Activated T-cell treated with anti-CD3 and anti-CD28 coated beads, Interleukin-2, amount 50 U/mL, for 72 hours (primary cell): ENCODE measurements at regions not wholly inside any gene's neighbourhood (a gene's known extent, or its start where the extent isn't known, plus 50 kb on each side); places are given as distances from the start of the nearest gene placed in this dataset.

ENCODE experiments used
- ATAC-seq, 2 donors: fragments of 150-1000 bp; cut with Tn5 transposase; replicated peaks in 1 of 2; 2 replicates each; pipeline ENCODE4 v1.10.0; 2021; ENCODE audit warnings: moderate library complexity in 2 of 2, mild to moderate bottlenecking in 1 of 2
- DNase-seq, 2 donors: peaks; one replicate each; pipeline ENCODE4 v3.0.0; 2021 to 2022; ENCODE audit warnings: mixed read lengths in 1 of 2
- H3K27ac Mint-ChIP-seq: one replicate; pipeline ENCODE4 v1.8.0; 2022; ENCODE audit warnings: mild to moderate bottlenecking, moderate library complexity, mixed read lengths
- H3K27me3 Mint-ChIP-seq: one replicate; pipeline ENCODE4 v1.8.0; 2022; ENCODE audit warnings: low read depth, mixed read lengths
- H3K36me3 Mint-ChIP-seq, 2 donors: one replicate each; pipeline ENCODE4 v1.8.0; 2022; ENCODE audit warnings: mixed read lengths in 2 of 2, mild to moderate bottlenecking in 1 of 2; ENCODE audit not compliant: insufficient read depth in 2 of 2
- H3K4me1 Mint-ChIP-seq: one replicate; pipeline ENCODE4 v1.8.0; 2022; ENCODE audit warnings: low read depth, mixed read lengths
- H3K4me3 Mint-ChIP-seq, 2 donors: one replicate each; pipeline ENCODE4 v1.8.0; 2022; ENCODE audit warnings: mild to moderate bottlenecking in 2 of 2, mixed read lengths in 2 of 2, moderate library complexity in 2 of 2
- H3K9me3 Mint-ChIP-seq, 2 donors: one replicate each; pipeline ENCODE4 v1.8.0; 2022; ENCODE audit warnings: mixed read lengths in 2 of 2

DNA sequence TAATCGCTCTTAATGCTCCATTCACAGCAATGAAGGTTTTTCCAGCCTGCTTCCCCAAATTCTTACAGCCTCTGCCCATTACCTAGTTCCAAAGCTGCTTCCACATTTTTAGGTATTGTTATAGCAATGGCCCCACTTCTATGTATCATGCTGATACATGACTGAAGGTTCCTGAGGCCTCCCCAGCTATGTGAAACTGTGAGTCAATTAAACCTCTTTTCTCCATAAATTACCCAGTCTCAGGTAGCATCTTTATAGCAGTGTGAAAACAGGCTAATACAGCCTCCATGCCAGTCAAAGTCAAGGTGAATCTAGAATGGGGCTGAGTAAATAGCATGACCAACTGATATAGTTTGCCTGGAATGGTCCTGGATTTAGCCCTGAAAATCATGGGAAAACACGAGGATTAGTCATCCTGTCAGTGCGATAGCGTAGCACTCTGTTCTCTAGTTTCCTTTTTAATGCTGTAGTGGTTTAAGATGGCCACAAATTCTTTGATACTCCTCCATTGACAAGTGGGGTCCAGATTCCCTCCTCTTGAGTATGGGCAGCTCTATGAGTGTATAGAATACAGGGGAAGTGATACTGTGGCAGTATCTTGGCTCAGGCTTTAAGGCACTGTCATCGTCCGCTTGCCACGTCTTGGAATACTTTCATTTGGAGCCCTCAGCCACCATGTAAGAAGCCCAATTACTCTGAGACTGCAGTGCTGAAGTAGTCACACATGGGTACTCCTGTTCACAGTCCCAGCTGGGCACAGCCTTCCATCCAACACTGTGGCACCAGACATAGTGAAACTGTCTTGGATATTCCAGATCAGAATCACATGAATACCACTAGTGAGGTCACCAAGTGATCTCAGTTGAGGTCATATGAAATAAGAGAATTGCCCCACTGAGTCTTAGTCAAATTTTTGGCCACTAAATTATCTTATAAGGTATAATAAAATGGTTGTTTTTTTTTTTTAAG, 94.0 kb upstream of the PLCL2 start:
- DNase-seq, result peak; percentile 14 to 23
- H3K27me3 Mint-ChIP-seq, result peaks cover 9% of the 10 kb centered on the region
- no peak overlapping the region for H3K27ac Mint-ChIP-seq

DNA sequence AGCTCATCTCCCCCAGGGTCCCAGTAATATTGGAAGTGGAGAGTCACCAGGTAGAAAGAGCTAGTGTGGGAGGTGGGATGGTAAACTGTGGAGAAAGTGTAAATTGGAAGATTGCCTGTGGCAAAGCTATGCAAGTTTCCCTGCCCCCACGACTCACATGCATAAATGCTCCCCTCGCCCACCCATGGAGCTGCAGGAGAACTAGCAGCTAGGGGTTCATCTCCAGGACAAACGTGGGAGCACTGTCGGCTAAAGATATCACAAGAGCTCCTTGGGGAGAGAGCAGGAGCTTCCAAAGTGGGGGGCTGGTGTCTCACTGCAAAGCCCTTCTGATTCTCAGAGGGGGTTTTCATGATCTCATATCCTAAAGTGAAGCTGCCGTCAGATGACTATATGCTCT, 91.4 kb upstream of the PLCL2 start:
- Mint-ChIP-seq H3K36me3 (peaks cover 2 to 4% of the 10 kb centered on the region in 2 donors), H3K27ac (no peak overlapping the region), H3K27me3 (peaks cover 9% of the 10 kb centered on the region), H3K4me3 (no peak overlapping the region), H3K4me1 (peaks cover 47% of the 10 kb centered on the region), H3K9me3 (peaks cover 0 to 6% of the 10 kb centered on the region in 2 donors)
- DNase-seq, result no peak
- ATAC-seq, result no peak

More for the DNA sequence above, 94.0 kb upstream of the PLCL2 start:
- H3K4me3 Mint-ChIP-seq, result peak overlapping the region; percentile 36
- ATAC-seq, result peak; percentile 88 to 91
- H3K4me1 Mint-ChIP-seq, result peaks cover 32% of the 10 kb centered on the region
- H3K36me3 Mint-ChIP-seq, result peaks cover 2 to 4% of the 10 kb centered on the region in 2 donors
- H3K9me3 Mint-ChIP-seq, result peaks cover 0 to 6% of the 10 kb centered on the region in 2 donors

DNA sequence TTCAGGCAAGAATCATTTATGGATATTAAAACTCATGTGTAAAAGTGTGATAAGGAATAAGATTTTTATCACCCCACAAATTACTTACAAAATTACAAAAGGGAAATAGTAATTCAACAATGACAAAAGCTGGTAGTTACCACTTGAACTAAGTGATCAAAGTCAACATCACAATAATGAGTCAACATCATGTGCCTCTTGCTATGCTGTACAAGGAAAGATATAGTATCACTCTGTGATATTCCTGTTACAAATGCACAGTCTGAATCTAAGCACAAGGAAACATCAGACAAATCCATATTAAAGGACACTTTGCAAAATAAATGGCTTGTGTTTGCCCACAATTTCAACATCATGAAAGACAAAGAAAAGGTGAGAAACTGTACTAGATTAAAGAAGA, 90.5 kb upstream of the PLCL2 start:
- no peak for DNase-seq
- Mint-ChIP-seq H3K27me3 (peaks cover 9% of the 10 kb centered on the region), H3K4me1 (peaks cover 47% of the 10 kb centered on the region), H3K4me3 (no peak overlapping the region), H3K36me3 (peaks cover 2 to 5% of the 10 kb centered on the region in 2 donors), H3K9me3 (peaks cover 0 to 9% of the 10 kb centered on the region in 2 donors), H3K27ac (no peak overlapping the region)
- ATAC-seq, result no peak

DNA sequence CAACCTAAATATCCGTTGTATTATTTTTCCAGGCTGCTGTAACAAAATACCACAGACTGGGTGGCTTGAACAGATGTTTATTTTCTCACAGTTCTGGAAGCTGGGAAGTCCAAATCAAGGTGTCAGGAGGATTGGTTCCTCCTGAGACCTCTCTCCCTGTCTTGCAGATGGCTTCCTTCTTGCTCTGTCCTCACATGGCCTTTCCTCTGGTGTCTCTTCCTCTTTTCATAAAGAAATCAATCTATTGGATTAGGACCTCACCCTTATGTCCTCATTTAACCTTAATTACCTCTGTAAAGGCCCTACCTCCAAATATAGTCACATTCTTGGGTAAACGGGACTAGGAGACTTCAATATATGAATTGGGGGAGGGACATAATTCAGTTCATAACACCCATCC, 89.2 kb upstream of the PLCL2 start:
- peaks cover 9% of the 10 kb centered on the region for H3K27me3 Mint-ChIP-seq
- DNase-seq, result no peak

DNA sequence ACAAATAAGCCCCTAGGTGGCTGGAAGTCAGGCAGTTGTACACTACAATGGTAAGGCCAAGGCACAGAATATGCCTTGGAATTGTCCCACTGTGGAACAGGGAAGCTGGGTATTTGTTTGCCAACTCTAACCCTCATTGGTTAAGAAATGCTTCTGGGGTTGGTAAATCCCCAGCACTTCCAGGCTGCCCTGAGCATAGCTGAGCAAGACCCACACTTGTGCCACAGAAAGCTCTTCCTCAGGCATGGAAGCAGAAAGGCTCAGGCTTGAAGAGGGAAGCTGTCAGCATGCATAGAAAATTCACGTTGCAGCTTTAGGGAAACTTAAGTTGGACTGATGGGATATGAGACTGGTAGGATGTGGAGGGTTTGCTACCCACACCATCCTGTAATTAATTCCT, 86.9 kb upstream of the PLCL2 start:
- DNase-seq (no peak), ATAC-seq (no peak)
- Mint-ChIP-seq H3K27me3 (peaks cover 4% of the 10 kb centered on the region), H3K36me3 (peaks cover 2 to 3% of the 10 kb centered on the region in 2 donors), H3K4me3 (no peak overlapping the region), H3K9me3 (peaks cover 0 to 8% of the 10 kb centered on the region in 2 donors), H3K4me1 (peaks cover 42% of the 10 kb centered on the region), H3K27ac (no peak overlapping the region)

More for the DNA sequence above, 89.2 kb upstream of the PLCL2 start:
- Mint-ChIP-seq H3K27ac (no peak overlapping the region), H3K4me1 (peaks cover 45% of the 10 kb centered on the region), H3K36me3 (peaks cover 2 to 3% of the 10 kb centered on the region in 2 donors), H3K4me3 (no peak overlapping the region), H3K9me3 (peaks cover 0 to 11% of the 10 kb centered on the region in 2 donors)
- no peak for ATAC-seq

DNA sequence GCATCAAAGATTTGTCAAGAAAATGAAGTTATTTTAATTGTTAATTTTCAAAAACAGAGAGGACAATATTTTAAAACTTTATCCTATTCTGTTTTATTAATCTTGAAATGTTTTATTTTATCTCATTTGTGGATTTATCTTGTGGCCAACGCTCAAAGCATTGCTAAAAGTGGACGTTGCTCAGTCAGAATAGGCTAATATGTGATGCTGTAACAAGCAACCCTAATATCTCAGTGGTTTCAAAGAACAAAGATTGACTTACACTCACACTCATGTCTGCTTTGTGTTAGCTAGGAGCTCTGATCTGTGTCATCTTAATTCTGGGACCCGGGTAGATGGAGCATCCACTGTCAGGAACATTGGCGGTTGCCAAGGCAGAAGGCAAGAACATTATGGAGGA, 86.0 kb upstream of the PLCL2 start:
- ATAC-seq (no peak), DNase-seq (no peak)
- Mint-ChIP-seq H3K36me3 (peaks cover 2 to 3% of the 10 kb centered on the region in 2 donors), H3K27me3 (no peaks in the 10 kb centered on the region), H3K4me1 (peaks cover 38% of the 10 kb centered on the region), H3K27ac (no peak overlapping the region), H3K9me3 (peaks cover 0 to 5% of the 10 kb centered on the region in 2 donors), H3K4me3 (no peak overlapping the region)

DNA sequence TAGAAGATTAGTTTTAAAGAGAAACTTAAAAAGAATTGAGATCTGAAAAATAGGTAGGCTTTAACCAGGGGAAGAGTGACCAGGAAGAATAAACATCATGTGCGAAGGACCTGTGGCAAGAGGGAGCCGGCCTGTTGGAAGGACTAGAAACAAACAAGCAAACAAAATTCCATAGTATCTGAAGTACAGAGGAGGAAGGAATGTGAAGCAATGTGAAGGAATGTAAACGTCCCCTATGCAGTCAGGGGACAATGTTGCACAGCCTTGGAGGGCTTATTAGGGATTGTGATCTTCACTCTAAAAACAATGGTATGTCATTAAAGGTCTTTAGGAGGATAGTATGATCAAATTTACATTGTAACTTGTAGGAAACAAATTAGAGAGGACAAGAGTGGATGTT, 84.4 kb upstream of the PLCL2 start:
- Mint-ChIP-seq H3K9me3 (peaks cover 0 to 5% of the 10 kb centered on the region in 2 donors), H3K27me3 (peaks cover 5% of the 10 kb centered on the region), H3K27ac (peak overlapping the region; percentile 58), H3K36me3 (peaks cover 0 to 3% of the 10 kb centered on the region in 2 donors), H3K4me3 (peak overlapping the region; percentile 11 to 15), H3K4me1 (peaks cover 38% of the 10 kb centered on the region)
- ATAC-seq (no peak), DNase-seq (no peak)

DNA sequence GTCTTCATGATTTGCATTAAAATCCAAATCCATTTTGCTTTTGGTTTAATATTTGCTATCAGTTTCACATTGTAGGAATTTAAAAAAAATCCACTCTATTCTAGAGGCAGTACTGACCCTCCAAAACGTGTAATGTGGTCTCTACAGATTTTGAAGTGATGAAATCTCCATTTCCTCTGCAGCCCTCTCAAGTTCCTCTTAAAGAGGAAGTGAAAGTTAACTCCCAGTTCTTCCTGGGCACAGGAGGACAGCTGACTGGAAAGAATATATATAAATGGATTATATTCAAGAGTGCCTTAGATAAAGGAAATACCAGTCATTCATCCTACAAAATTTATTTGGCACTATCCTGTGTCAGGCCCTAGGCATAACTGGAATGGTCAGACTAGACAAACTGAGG, 83.5 kb upstream of the PLCL2 start:
- Mint-ChIP-seq H3K36me3 (peaks cover 0 to 3% of the 10 kb centered on the region in 2 donors), H3K27ac (no peak overlapping the region), H3K4me3 (no peak overlapping the region), H3K27me3 (peaks cover 5% of the 10 kb centered on the region), H3K9me3 (peaks cover 0 to 5% of the 10 kb centered on the region in 2 donors), H3K4me1 (peaks cover 38% of the 10 kb centered on the region)
- ATAC-seq, result no peak
- no peak for DNase-seq

DNA sequence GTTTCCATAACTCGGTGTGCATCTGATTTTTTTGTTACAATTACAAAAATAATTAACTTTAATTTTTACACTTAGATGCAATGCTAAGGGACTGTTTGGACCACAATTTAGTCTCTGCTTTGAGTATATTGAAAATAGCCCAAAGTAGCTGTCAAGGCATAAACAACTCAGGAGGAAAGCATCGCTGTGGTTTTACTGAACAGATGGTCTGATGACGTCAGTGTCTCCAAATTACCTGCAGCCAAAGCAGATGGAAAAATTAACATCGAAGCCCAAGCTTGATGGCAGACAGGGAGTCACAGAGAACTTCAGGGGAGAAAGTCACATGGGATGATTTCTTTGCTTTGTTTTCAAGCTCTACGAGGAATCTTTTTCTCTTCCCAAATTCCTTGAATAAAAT, 83.1 kb upstream of the PLCL2 start:
- Mint-ChIP-seq H3K9me3 (peaks cover 0 to 5% of the 10 kb centered on the region in 2 donors), H3K27ac (no peak overlapping the region), H3K4me1 (peaks cover 34% of the 10 kb centered on the region), H3K4me3 (no peak overlapping the region), H3K36me3 (peaks cover 0 to 3% of the 10 kb centered on the region in 2 donors), H3K27me3 (peaks cover 5% of the 10 kb centered on the region)
- ATAC-seq, result no peak
- no peak for DNase-seq

DNA sequence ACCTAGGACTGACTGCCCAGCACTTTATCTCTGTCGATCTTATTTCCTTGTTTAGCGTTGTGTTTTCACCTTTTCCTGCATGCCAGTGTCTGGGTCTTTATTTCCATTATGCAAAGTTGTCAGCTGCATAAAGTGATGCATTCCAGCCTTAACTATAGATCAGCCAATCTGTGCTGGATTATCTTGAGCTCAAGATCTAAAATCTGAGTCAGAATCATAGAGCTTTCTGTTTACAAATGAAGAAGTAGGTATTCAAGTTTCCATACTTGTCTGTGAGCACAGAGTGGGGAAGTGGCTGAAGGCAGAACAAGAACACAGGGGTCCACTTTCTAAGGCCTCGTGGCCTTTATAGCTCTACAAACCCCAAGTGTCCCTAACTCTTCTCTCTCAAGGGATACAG, 82.4 kb upstream of the PLCL2 start:
- no peak overlapping the region for H3K4me3 Mint-ChIP-seq
- H3K27me3 Mint-ChIP-seq, result peaks cover 5% of the 10 kb centered on the region
- H3K27ac Mint-ChIP-seq, result no peak overlapping the region
- peaks cover 0 to 5% of the 10 kb centered on the region in 2 donors for H3K9me3 Mint-ChIP-seq
- DNase-seq (no peak), ATAC-seq (peak; percentile 51 to 70)
- H3K4me1 Mint-ChIP-seq, result peaks cover 27% of the 10 kb centered on the region
- peaks cover 0 to 3% of the 10 kb centered on the region in 2 donors for H3K36me3 Mint-ChIP-seq

DNA sequence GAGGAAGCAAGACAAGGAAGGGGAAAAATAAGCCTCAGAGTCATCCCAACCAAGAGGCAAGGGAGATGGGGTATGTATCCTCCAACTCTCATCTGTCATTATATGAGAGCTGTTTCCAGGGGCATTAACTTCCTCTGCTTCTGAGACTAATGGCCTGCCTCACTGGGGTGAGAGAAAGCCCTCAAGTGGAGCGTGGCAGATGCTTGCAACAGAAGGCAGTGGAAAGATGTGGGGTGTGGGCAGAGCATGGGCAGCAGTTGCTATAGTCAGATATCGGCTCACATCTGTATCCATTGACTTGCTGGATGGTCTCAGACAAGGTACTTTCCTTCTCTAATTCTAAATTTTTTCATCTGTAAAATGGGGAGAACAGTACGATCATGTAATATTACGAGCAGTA, 81.7 kb upstream of the PLCL2 start:
- H3K27me3 Mint-ChIP-seq, result peaks cover 5% of the 10 kb centered on the region
- peaks cover 0 to 3% of the 10 kb centered on the region in 2 donors for H3K36me3 Mint-ChIP-seq
- H3K4me1 Mint-ChIP-seq, result peaks cover 24% of the 10 kb centered on the region
- H3K9me3 Mint-ChIP-seq, result peaks cover 0 to 5% of the 10 kb centered on the region in 2 donors
- DNase-seq (no peak), ATAC-seq (no peak)
- H3K27ac Mint-ChIP-seq, result no peak overlapping the region
- no peak overlapping the region for H3K4me3 Mint-ChIP-seq

DNA sequence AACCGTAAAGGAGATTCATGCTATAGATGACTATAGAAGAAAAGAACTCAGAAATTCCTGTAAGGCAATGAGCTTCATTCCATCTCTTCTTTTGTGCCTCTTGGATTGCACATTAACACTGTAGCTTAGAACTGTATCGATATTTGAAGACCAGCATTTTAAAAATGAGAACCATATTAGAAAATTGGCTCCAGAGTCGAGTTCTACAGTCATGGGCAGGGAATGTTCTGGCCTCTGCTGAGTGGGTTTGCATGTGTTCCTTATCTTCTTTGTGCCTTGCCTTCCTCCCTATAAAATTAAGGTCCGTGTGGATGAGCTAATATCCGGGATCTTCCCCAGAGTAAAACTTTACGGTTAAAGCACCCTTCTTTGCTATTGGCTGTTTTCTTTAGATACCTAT, 77.4 kb upstream of the PLCL2 start:
- no peak for DNase-seq
- peaks cover 20% of the 10 kb centered on the region for H3K4me1 Mint-ChIP-seq
- H3K27ac Mint-ChIP-seq, result no peak overlapping the region
- peaks cover 5% of the 10 kb centered on the region for H3K27me3 Mint-ChIP-seq
- ATAC-seq, result no peak
- H3K36me3 Mint-ChIP-seq, result no peaks in the 10 kb centered on the region
- no peaks in the 10 kb centered on the region for H3K9me3 Mint-ChIP-seq
- no peak overlapping the region for H3K4me3 Mint-ChIP-seq

DNA sequence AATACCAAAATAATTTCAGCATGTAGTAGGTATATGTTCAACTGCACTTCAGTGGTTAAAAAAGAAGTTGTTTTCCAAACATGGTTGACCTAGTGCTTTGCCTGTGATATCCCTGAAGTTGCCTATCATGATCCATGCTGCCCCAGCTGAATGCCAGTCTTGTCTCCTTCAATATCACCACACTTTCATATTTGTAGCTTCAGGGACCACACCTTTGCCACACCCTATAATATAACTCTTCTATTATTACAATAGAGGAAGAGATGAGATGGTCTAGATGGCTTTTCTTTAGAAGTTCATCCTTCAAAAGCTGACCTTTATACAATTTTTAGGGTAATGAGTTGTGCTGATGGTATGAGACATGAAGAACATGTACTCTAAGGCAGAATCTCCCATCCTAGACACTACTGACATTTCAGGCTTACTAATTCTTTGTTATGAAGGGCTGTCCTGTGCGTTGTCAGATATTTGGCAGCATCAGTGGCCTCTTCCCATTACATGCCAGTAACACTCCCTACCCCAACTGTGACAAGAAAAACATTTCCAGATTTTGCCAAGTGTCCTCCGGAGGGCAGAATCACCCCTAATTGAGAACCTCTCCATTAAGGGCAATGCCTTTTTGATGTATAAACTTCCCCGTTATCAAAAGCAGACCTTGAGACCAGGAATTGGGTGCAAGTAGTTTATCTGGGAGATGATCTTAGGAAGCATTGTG, 76.2 kb upstream of the PLCL2 start:
- H3K4me1 Mint-ChIP-seq, result peaks cover 16% of the 10 kb centered on the region
- ATAC-seq (no peak), DNase-seq (no peak)
- no peaks in the 10 kb centered on the region for H3K9me3 Mint-ChIP-seq
- no peak overlapping the region for H3K4me3 Mint-ChIP-seq
- no peaks in the 10 kb centered on the region for H3K36me3 Mint-ChIP-seq
- H3K27me3 Mint-ChIP-seq, result peaks cover 5% of the 10 kb centered on the region
- no peak overlapping the region for H3K27ac Mint-ChIP-seq
